ENCODE measurements at regions not wholly inside any gene's neighbourhood (a gene's known extent, or its start where the extent isn't known, plus 50 kb on each side); places are given as distances from the start of the nearest gene placed in this dataset.
A peak's percentile ranks its signal among the peaks of the same experiment; 100 is the strongest.

GRCh38 chr11:69242266-69242920, 51.6 kb upstream of the MYEOV start:
- no peak for TF ChIP-seq CTCF (conservative IDR thresholded peaks at IDR 0.05; ENCODE audit: low read length)
- no peak for TF ChIP-seq EZH2phosphoT487 (IDR thresholded peaks at IDR 0.05; ENCODE audit: borderline replicate concordance)
- Histone ChIP-seq H3K4me2 (ENCODE audit: low read depth, low read length, poor library complexity, severe bottlenecking) (no peak overlapping the region), H3K9me3 (ENCODE audit: insufficient read depth, low read depth, low read length) (no peaks in the 10 kb centered on the region), H3K27me3 (ENCODE audit: insufficient read depth, low read length, poor library complexity, severe bottlenecking) (no peaks in the 10 kb centered on the region), H2AFZ (ENCODE audit: low read length) (peak overlapping the region; percentile 39), H4K20me1 (ENCODE audit: insufficient read depth, low read length, poor library complexity, severe bottlenecking) (no peaks in the 10 kb centered on the region), H3F3A (ENCODE audit: low read depth) (no peaks in the 10 kb centered on the region), H3K9ac (ENCODE audit: low read depth, low read length, poor library complexity, severe bottlenecking) (no peak overlapping the region), H3K4me3 (ENCODE audit: low read length, poor library complexity, severe bottlenecking) (no peak overlapping the region), H3K79me2 (ENCODE audit: insufficient read depth, low read length) (no peaks in the 10 kb centered on the region), H3K4me1 (ENCODE audit: insufficient read depth, low read length, poor library complexity, severe bottlenecking) (no peaks in the 10 kb centered on the region), H3K36me3 (ENCODE audit: insufficient read depth, low read length) (no peaks in the 10 kb centered on the region), H3K9me2 (replicated peaks; ENCODE audit: low read depth, low read length) (no peaks in the 10 kb centered on the region)

DNA sequence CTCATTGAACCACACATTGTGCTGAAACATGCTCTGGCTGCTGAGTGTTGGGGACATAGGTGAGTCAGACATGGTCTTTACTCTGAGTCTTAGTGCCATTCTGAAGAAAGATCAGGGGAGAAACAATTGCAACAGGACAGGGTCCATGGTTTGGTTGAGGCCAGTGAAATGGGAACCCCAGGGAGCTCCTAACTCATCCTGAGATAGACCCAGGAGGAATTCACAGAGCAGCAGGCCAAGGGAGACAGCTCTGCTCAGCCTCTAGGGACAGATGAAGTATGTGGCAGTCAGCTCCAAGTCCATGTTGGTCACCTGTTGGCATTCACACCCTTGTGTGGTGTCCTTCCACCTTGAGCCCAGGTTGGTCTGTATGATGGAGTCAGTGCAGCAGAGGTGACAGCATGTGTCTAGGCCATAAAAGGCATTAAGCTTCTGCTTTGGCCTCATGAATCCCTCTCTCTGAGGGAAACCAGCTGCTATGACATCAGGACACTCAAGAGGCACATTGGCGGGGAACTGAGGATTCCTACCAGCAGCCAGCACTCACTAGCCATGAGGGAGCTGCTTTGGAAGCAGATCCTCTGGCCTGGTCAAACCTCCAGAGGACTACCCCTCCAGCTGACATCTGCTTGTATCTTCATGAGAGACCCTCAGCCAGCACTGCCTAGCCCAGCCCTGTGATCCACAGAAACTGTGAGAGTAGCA, 50.3 kb upstream of the MYEOV start:
- H3K4me1 ChIP-seq (ENCODE audit: insufficient read depth, low read length, poor library complexity, severe bottlenecking): no peaks in the 10 kb centered on the region
- no peak overlapping the region for H3K9ac ChIP-seq (ENCODE audit: low read depth, low read length, poor library complexity, severe bottlenecking)
- no peaks in the 10 kb centered on the region for H3K36me3 ChIP-seq (ENCODE audit: insufficient read depth, low read length)
- no peaks in the 10 kb centered on the region for H3K9me3 ChIP-seq (ENCODE audit: insufficient read depth, low read depth, low read length)
- H3K4me3 ChIP-seq (ENCODE audit: low read length, poor library complexity, severe bottlenecking): no peak overlapping the region
- no peaks in the 10 kb centered on the region for H3K27me3 ChIP-seq (ENCODE audit: insufficient read depth, low read length, poor library complexity, severe bottlenecking)
- no peaks in the 10 kb centered on the region for H3K79me2 ChIP-seq (ENCODE audit: insufficient read depth, low read length)
- H3F3A ChIP-seq (ENCODE audit: low read depth): no peaks in the 10 kb centered on the region
- H3K4me2 ChIP-seq (ENCODE audit: low read depth, low read length, poor library complexity, severe bottlenecking): no peak overlapping the region
- no peaks in the 10 kb centered on the region for H3K9me2 ChIP-seq (replicated peaks; ENCODE audit: low read depth, low read length)
- no peak for TF ChIP-seq CTCF (conservative IDR thresholded peaks at IDR 0.05; ENCODE audit: low read length)
- no peak overlapping the region for H2AFZ ChIP-seq (ENCODE audit: low read length)
- H4K20me1 ChIP-seq (ENCODE audit: insufficient read depth, low read length, poor library complexity, severe bottlenecking): no peaks in the 10 kb centered on the region

All from Loucy (cell line).